K562 (cell line): ENCODE measurements at regions not wholly inside any gene's neighbourhood (a gene's known extent, or its start where the extent isn't known, plus 50 kb on each side); places are given as distances from the start of the nearest gene placed in this dataset.

Experiments used
- ATAC-seq: fragments of 200-7000 bp; cut with Tn5 transposase; 3 replicates; pipeline ENCODE4 v1.9.1; 2020; ENCODE audit warnings: moderate library complexity
- BruUV-seq: library from RNA; stranded (reverse); fragments of 400-500 nt; replicated peaks from 2 replicates; lab custom pipeline; 2021; lab: Mats Ljungman, UMichigan
- CTCF ChIA-PET: fragments of 300-600 bp; formaldehyde crosslinking; extraction: SDS; loops from one replicate; lab custom pipeline; 2021; ENCODE audit warnings: low intra/inter-chr PET ratio; lab: Yijun Ruan, JAX
- POLR2A ChIA-PET: fragments of 300-600, 350-650 bp; sonication (Branson Sonifier 250); formaldehyde crosslinking; extraction: SDS; loops from one replicate; lab custom pipeline; 2021; ENCODE audit warnings: antibody characterized with exemption, inconsistent platforms; lab: Yijun Ruan, JAX
- DNase-seq, 4 experiments: peaks; one replicate each; pipeline versions ENCODE4 v3.0.0 to v3.0.0-alpha.2; 2011 to 2018; ENCODE audit warnings: low spot score in 3 of 4, mixed read lengths in 3 of 4; ENCODE audit errors: extremely low read depth in 1 of 4
- FAIRE-seq: peaks from 2 replicates; lab custom pipeline; 2011; peaks lifted over from hg19 to GRCh38; lab: Jason Lieb, UNC
- H2AFZ ChIP-seq: 2 replicates; pipeline ENCODE4 v1.6.0; 2011; ENCODE audit warnings: low read depth, low read length, control low read depth, inconsistent platforms
- H3K27ac ChIP-seq: fragments of 200-600 bp; 3 replicates; pipeline ENCODE4 v1.8.0; 2011; ENCODE audit warnings: low read depth, mild to moderate bottlenecking, control low read depth, inconsistent platforms, low read length, moderate library complexity, mixed read lengths; ENCODE audit errors: extremely low read depth
- H3K27me3 ChIP-seq, 2 experiments: fragments of 300-600 bp in 1 of 2; 2 replicates in 1 of 2; 3 replicates in 1 of 2; pipeline versions ENCODE4 v1.6.0 to v1.8.0; 2011; ENCODE audit warnings: inconsistent platforms in 2 of 2, low read length in 2 of 2, mild to moderate bottlenecking in 1 of 2, mixed read lengths in 1 of 2, moderate library complexity in 1 of 2; ENCODE audit not compliant: control insufficient read depth in 2 of 2, insufficient read depth in 2 of 2
- H3K36me3 ChIP-seq: fragments of 300-600 bp; 3 replicates; pipeline ENCODE4 v1.8.0; 2011; ENCODE audit warnings: mild to moderate bottlenecking, low read length, inconsistent platforms; ENCODE audit not compliant: control insufficient read depth, insufficient read depth
- H3K4me1 ChIP-seq, 2 experiments: fragments of 200-600 bp in 1 of 2; replicated peaks in 1 of 2; 2 replicates in 1 of 2; 3 replicates in 1 of 2; pipeline versions ENCODE4 v1.5.1 to v1.8.0; 2011; ENCODE audit warnings: inconsistent platforms in 2 of 2, low read length in 2 of 2, mild to moderate bottlenecking in 1 of 2, mixed read lengths in 1 of 2, moderate library complexity in 1 of 2; ENCODE audit not compliant: control insufficient read depth in 2 of 2, insufficient read depth in 2 of 2
- H3K4me2 ChIP-seq: 2 replicates; pipeline ENCODE4 v1.6.1; 2011; ENCODE audit warnings: low read length, control low read depth, inconsistent platforms, mixed read lengths; ENCODE audit not compliant: insufficient read depth
- H3K4me3 ChIP-seq: fragments of 200-600 bp; sonication (generic), shearing (Covaris generic); 2 replicates; pipeline ENCODE4 v1.5.1; 2016; ENCODE audit warnings: control low read depth, inconsistent platforms
- H3K79me2 ChIP-seq: fragments of 200-600 bp; 3 replicates; pipeline ENCODE4 v1.8.0; 2011; ENCODE audit warnings: low read length, inconsistent platforms; ENCODE audit not compliant: control insufficient read depth, insufficient read depth
- H3K9ac ChIP-seq, 2 experiments: 2 replicates each; pipeline versions ENCODE4 v1.6.0 to v1.6.1; 2011; ENCODE audit warnings: low read depth in 2 of 2, low read length in 2 of 2, control low read depth in 1 of 2, inconsistent platforms in 1 of 2, mild to moderate bottlenecking in 1 of 2, mixed read lengths in 1 of 2; ENCODE audit not compliant: insufficient read depth in 1 of 2
- H3K9me1 ChIP-seq: one replicate; pipeline ENCODE4 v1.6.0; 2011; ENCODE audit warnings: inconsistent platforms, mild to moderate bottlenecking, low read length, moderate library complexity; ENCODE audit not compliant: control insufficient read depth, insufficient read depth
- H3K9me3 ChIP-seq: replicated peaks from 2 replicates; pipeline ENCODE4 v1.5.1; 2011; ENCODE audit warnings: low read depth, low read length, inconsistent platforms; ENCODE audit not compliant: control insufficient read depth, insufficient read depth
- H4K20me1 ChIP-seq: replicated peaks from 2 replicates; pipeline ENCODE4 v1.6.1; 2011; ENCODE audit warnings: low read length, inconsistent platforms, mixed read lengths; ENCODE audit not compliant: control insufficient read depth, insufficient read depth
- ARID3B ChIP-seq: fragments of 250-450 bp; sonication (Bioruptor Pico); IDR thresholded peaks from 2 replicates; pipeline ENCODE4 v1.4.0; 2020; ENCODE audit warnings: borderline replicate concordance
- CBFB ChIP-seq: sonication (generic); formaldehyde crosslinking; IDR thresholded peaks from 2 replicates; pipeline ENCODE4 v1.4.0; 2020; ENCODE audit warnings: mild to moderate bottlenecking, missing genetic modification reagents
- CEBPB ChIP-seq: fragments of 450-650 bp; IDR thresholded peaks from 2 replicates; pipeline ENCODE4 v1.6.1; 2016; ENCODE audit warnings: missing genetic modification characterization, missing compliant biosample characterization
- DIDO1 ChIP-seq: fragments of 450-650 bp; IDR thresholded peaks from 2 replicates; pipeline ENCODE4 v1.6.1; 2016; ENCODE audit warnings: low read depth, missing biosample characterization, missing genetic modification characterization
- FOSL1 ChIP-seq: fragments of 200-800 bp; sonication (Bioruptor generic); conservative IDR thresholded peaks from 2 replicates; pipeline ENCODE4 v1.6.1; 2016; ENCODE audit warnings: missing genetic modification characterization, missing compliant biosample characterization
- JUN ChIP-seq, 2 experiments: sonication (generic) in 1 of 2; formaldehyde crosslinking in 1 of 2; IDR thresholded peaks; 2 replicates each; pipeline versions ENCODE4 v1.6.1 to v1.8.0; 2012 to 2022; ENCODE audit warnings: borderline replicate concordance in 2 of 2, mild to moderate bottlenecking in 2 of 2, improper control_type of control experiment in 1 of 2, low read depth in 1 of 2, low read length in 1 of 2, missing genetic modification reagents in 1 of 2
- JUND ChIP-seq, 2 experiments: IDR thresholded peaks; 2 replicates in 1 of 2; 3 replicates in 1 of 2; pipeline ENCODE4 v1.6.1; 2011; ENCODE audit warnings: borderline replicate concordance in 2 of 2, low read depth in 2 of 2, low read length in 2 of 2, improper control_type of control experiment in 1 of 2, missing biosample characterization in 1 of 2, missing genetic modification characterization in 1 of 2, missing genetic modification reagents in 1 of 2
- L3MBTL2 ChIP-seq: fragments of 450-650 bp; IDR thresholded peaks from 2 replicates; pipeline ENCODE4 v1.6.1; 2016; ENCODE audit warnings: mild to moderate bottlenecking, moderate library complexity
- NCOA6 ChIP-seq: fragments of 450-650 bp; IDR thresholded peaks from 2 replicates; pipeline ENCODE4 v1.6.1; 2017; ENCODE audit warnings: mild to moderate bottlenecking
- PCBP1 ChIP-seq: fragments of 200-400 bp; formaldehyde crosslinking; IDR thresholded peaks from 2 replicates; pipeline ENCODE4 v1.6.1; 2018; ENCODE audit warnings: mild to moderate bottlenecking, low read depth, low read length; ENCODE audit not compliant: poor library complexity, severe bottlenecking
- ZC3H4 ChIP-seq: sonication (generic); formaldehyde crosslinking; IDR thresholded peaks from 2 replicates; pipeline ENCODE4 v1.9.0; 2021; ENCODE audit warnings: missing genetic modification reagents, borderline replicate concordance
- ZNF57 ChIP-seq: fragments of 450-650 bp; formaldehyde crosslinking; IDR thresholded peaks from 2 replicates; pipeline ENCODE4 v1.4.0; 2020; ENCODE audit warnings: mild to moderate bottlenecking, moderate library complexity
- WGBS: fragments of 100-300 bp; shearing (Covaris generic); methylation state at CpG from one replicate; pipeline ENCODE4 v1.1.6; 2016; ENCODE audit warnings: low coverage, mixed read lengths; ENCODE audit not compliant: insufficient coverage; ENCODE audit errors: missing lambda C conversion rate; 5-methylcytosine and 5-hydroxymethylcytosine counted together
- in situ Hi-C: fragments of 300-500 bp; cut with MboI; formaldehyde crosslinking; loops from 4 replicates; pipeline ENCODE4 v1.15.0; 2018; ENCODE audit warnings: inconsistent platforms, mixed read lengths
- intact Hi-C: fragments of 100-400 bp; cut with micrococcal nuclease; formaldehyde crosslinking; loops from 2 replicates; pipeline ENCODE4 v1.14.2; 2022

DNA sequence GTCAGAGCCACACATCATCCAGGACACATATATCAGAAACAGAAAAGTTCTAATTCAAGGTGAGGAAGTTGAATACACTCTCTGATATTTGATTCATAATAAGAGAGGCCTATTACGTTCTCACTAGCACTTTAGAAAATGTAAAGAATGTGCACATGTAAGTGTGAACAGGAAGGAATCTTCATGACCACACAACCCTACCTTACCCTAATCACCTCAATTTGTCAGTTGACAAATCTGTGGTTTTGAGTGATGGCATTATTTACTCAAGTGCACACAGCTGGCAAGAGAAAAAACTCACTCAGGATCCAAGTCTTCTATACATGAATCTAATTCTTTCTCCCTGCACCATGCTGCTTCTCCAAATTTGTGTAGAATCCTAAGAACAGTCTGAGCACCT, 445.8 kb downstream of the SUCLA2 start (continued):
- no peak for TF ChIP-seq FOSL1 (tag)

GRCh38 chr13:47553329-47553977, 447.6 kb downstream of the SUCLA2 start:
- H3K27me3 ChIP-seq, result no peaks in the 10 kb centered on the region
- TF ChIP-seq DIDO1 (tag) (no peak), CBFB (CRISPR knock-in tag) (no peak), ZNF57 (no peak), CEBPB (tag) (no peak), JUND (IDR thresholded peaks at IDR 0.05; ENCODE audit: borderline replicate concordance, low read depth, low read length) (no peak), JUND (tag; IDR thresholded peaks at IDR 0.05; ENCODE audit: borderline replicate concordance, low read depth, low read length) (no peak), NCOA6 (no peak), PCBP1 (no peak), ARID3B (CRISPR knock-in tag) (no peak), ZC3H4 (CRISPR knock-in tag) (no peak), JUN (IDR thresholded peaks at IDR 0.05; ENCODE audit: borderline replicate concordance, low read depth, low read length) (no peak), JUN (CRISPR knock-in tag; IDR thresholded peaks at IDR 0.05; ENCODE audit: borderline replicate concordance) (no peak), L3MBTL2 (no peak)
- H3K79me2 ChIP-seq, result no peaks in the 10 kb centered on the region
- WGBS, result 7% methylated on average over 4 of the region's 7 CpGs
- no peak overlapping the region for H3K9ac ChIP-seq
- DNase-seq (no peak), FAIRE-seq (no peak), ATAC-seq (no peak)
- in situ Hi-C loops (no loop called here), intact Hi-C loops (no loop called here)
- H3K4me2 ChIP-seq, result no peak overlapping the region
- no peak overlapping the region for H3K27ac ChIP-seq
- no peaks in the 10 kb centered on the region for H3K4me1 ChIP-seq
- H3K36me3 ChIP-seq, result no peaks in the 10 kb centered on the region
- H3K4me3 ChIP-seq, result no peak overlapping the region
- no peaks in the 10 kb centered on the region for H3K9me1 ChIP-seq
- H4K20me1 ChIP-seq, result no peaks in the 10 kb centered on the region
- no TSS peak for BruUV-seq
- H3K9me3 ChIP-seq, result no peaks in the 10 kb centered on the region
- ChIA-PET CTCF (no interaction called here), POLR2A (no interaction called here)
- H2AFZ ChIP-seq, result no peak overlapping the region
